ENCODE measurements at regions not wholly inside any gene's neighbourhood (a gene's known extent, or its start where the extent isn't known, plus 50 kb on each side); places are given as distances from the start of the nearest gene placed in this dataset.

DNA sequence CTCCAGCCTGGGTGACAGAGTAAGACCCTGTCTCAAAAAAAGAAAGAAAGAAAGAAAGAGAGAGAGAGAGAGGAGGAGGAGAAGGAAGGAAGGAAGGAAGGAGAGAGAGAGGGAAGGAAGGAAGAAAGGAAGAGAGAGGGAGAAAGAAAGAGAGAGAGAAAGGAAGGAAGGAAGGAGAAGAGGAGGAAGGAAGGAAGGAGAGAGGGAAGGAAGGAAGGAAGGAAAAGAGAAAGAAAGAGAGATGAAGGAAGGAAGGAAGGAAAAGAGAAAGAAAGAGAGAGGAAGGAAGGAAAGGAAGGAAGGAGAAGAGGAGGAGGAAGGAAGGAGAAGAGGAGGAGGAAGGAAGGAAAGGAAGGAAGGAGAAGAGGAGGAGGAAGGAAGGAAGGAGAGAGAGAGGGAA, 82.2 kb upstream of the ATP1B1 start:
- TF ChIP-seq GATA1 (IDR thresholded peaks at IDR 0.05; ENCODE audit: low read depth, low read length) = no peak
- TF ChIP-seq POLR2A (IDR thresholded peaks at IDR 0.05; ENCODE audit: low read length) = no peak
- no peak for DNase-seq

DNA sequence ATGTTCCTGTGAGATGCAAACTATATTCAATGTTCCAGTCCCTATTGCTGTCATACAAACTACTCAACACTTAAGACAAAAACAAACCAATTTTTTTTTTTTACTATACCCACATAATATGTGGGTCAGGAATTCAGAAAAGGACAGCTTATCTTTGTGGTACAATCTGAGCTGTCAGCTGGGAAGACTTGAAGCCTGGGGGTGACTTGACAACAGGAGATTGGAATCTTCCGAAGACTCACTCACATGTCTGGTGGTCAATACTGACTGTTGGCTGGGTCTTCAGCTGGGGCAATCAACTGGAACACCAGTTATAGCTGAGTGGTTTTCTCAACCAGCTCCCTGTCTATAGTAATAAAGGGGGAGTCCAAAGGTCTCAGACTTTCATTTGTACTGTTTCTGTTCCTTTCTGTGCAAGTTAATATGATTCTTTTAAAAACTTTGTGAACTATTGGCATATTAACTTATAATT, 81.7 kb upstream of the ATP1B1 start:
- TF ChIP-seq GATA1 (IDR thresholded peaks at IDR 0.05; ENCODE audit: low read depth, low read length) (no peak), POLR2A (IDR thresholded peaks at IDR 0.05; ENCODE audit: low read length) (no peak)
- peak in 1 of 2 experiments; percentile 18 for DNase-seq

DNA sequence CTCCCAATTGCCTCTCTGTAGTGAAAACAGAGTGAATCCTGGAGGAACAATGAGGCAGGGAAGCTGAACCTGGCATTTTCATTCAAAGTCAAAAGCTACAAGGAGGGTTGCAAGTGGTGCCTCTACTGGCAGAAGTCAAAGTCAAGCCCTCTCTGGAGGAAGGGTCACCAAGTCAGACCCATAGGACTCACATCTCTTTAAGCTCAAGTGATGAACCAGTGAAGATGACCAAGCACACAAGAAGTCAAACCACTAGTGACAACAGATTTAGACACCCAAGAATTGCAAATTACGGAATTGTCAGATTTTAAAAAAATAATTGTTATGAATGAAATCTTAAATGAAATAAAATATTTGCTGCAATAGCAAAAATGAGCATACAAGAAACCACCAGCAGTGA, 81.1 kb upstream of the ATP1B1 start:
- no peak for TF ChIP-seq GATA1 (IDR thresholded peaks at IDR 0.05; ENCODE audit: low read depth, low read length)
- no peak for TF ChIP-seq POLR2A (IDR thresholded peaks at IDR 0.05; ENCODE audit: low read length)
- no peak for DNase-seq

DNA sequence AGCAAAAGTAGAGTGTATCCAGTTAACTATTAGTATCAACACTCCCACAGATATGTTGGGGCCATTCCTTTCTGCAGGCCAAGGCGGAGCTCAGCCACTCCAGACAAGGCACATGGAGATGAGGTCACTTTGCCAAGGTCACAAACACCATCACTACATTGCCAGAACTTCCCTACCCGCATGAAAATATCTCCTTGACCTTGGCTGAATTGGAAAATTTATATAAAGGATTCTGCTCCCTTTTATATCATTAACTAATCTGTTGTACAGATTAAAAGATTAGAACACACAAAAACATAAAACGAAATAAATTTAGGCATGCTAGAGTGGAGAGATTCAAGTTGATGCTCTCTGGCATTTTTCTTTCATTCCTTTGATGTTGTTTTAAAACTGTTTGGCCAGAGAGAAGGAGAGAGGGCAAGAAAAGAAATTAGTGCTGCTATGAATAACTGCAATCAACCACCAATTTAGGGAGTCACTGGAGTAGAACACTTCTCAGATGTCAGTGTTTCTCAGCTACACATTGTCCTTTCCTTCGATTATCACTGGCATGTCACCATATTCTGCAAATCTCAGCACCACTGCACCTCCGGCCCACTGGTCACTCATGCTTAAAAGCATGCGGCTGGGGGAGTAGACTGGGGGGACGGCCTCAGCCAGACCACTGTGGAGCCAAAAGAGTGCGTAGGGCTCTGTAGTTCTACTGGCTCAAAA, 78.7 kb upstream of the ATP1B1 start:
- no peak for DNase-seq
- no peak for TF ChIP-seq GATA1 (IDR thresholded peaks at IDR 0.05; ENCODE audit: low read depth, low read length)
- TF ChIP-seq POLR2A (IDR thresholded peaks at IDR 0.05; ENCODE audit: low read length) = no peak

DNA sequence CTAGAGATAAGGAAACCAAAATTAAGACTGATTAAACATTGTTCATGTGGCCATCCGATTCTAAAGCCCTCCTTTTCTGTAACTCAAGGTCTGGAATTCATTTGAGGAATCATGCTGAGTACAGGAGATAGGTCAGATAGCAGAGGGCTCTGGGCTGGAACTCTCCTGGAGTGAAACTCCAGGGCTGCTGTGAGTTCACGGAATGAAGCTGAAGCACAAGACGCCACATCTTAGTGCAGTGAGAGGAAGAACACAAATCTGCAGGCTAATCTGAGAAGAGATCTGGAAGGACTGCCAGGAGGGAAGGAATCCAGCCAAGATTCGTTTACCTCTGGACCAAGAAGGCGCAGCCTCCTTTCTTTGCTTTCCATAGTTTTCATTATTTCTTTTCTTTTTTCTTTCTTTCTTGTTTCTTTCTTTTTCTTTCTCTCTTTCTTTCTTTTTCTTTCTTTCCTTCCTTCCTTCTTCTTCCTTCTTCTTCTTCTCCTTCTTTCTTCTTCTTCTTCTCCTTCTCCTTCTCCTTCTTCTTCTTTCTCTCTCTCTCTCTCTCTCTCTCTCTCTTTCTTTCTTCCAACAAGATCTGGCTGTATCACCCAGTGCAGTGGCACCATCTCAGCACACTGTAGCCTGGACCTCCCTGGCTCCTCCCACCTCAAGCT, 74.8 kb upstream of the ATP1B1 start:
- TF ChIP-seq GATA1 (IDR thresholded peaks at IDR 0.05; ENCODE audit: low read depth, low read length) (no peak), POLR2A (IDR thresholded peaks at IDR 0.05; ENCODE audit: low read length) (no peak)

DNA sequence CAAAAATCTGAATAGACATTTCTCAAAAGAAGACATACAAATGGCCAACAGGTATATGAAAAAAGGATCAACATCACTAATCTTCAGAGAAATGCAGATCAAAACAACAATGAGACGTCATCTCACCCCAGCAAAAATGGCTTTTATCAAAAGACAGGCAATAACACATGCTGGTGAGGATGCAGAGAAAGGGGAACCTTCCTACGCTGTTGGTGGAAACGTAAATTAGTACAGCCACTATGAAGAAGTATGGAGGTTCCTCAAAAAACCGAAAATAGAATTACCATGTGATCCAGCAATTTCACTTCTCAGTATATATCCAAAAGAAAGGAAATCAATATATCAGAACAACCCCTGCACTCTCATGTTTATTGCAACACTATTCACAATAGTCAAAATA, 65.1 kb upstream of the ATP1B1 start:
- DNase-seq = no peak
- no peak for TF ChIP-seq POLR2A (IDR thresholded peaks at IDR 0.05; ENCODE audit: low read length)
- no peak for TF ChIP-seq GATA1 (IDR thresholded peaks at IDR 0.05; ENCODE audit: low read depth, low read length)

More for the DNA sequence above, 74.8 kb upstream of the ATP1B1 start:
- DNase-seq = no peak

DNA sequence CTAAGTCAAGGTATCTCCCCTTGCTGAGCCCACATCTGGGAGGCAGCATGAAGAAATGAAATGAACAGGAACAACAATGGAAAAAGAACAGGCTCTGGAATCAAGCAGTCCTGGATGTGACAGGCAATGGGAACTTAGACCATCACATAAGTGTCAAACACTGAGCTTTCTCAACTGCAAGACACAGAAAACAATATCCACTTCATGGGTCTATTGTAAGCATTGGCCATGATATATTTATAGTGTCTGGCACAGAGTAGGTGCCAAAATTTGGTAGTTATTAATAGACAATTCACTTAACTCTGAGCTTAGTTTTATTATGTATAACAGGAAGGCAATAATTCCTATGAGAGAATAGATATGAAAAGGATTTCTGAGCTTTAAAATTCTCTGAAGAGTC, 64.1 kb upstream of the ATP1B1 start:
- DNase-seq = no peak
- TF ChIP-seq GATA1 (IDR thresholded peaks at IDR 0.05; ENCODE audit: low read depth, low read length) (no peak), POLR2A (IDR thresholded peaks at IDR 0.05; ENCODE audit: low read length) (no peak)

DNA sequence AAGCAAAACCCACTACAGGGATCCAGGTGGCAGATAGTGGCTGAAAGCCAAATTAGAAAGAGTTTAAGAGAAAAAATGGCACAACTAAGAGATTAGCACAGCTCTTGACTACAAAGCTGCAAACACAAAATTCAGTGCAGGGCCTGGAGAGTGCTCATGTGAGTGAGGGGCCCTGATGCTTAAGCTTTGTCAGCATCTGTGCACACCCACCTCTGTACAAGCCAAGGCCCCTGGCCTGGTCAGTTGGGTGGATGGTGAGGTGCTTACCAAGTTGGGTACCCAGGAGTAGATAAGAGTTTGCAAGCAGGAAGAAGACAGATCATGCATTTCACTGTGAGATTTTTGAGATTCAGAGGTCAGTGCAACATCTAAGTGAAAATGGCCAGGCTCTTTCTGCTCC, 62.7 kb upstream of the ATP1B1 start:
- no peak for DNase-seq
- TF ChIP-seq POLR2A (IDR thresholded peaks at IDR 0.05; ENCODE audit: low read length) (no peak), GATA1 (IDR thresholded peaks at IDR 0.05; ENCODE audit: low read depth, low read length) (no peak)

DNA sequence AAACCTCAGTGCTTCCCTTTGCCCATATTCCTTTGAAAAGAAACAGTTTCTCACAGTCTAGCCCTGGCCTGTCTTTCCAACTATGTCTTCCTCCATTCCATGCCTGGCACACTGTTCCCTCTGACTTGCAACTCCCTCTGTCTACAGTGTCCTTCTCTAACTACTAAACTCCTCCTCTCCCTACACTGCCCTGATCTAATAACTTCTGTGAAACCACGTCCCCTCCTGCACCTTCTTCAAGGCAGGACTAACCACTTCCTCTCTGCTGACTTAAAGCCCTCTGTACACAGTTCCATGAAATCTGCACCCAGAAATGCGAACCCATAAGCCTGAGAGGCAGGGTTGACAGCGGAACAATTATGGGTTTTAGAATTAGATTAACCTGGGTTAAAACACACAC, 62.2 kb upstream of the ATP1B1 start:
- no peak for TF ChIP-seq GATA1 (IDR thresholded peaks at IDR 0.05; ENCODE audit: low read depth, low read length)
- TF ChIP-seq POLR2A (IDR thresholded peaks at IDR 0.05; ENCODE audit: low read length) = no peak
- DNase-seq = no peak

DNA sequence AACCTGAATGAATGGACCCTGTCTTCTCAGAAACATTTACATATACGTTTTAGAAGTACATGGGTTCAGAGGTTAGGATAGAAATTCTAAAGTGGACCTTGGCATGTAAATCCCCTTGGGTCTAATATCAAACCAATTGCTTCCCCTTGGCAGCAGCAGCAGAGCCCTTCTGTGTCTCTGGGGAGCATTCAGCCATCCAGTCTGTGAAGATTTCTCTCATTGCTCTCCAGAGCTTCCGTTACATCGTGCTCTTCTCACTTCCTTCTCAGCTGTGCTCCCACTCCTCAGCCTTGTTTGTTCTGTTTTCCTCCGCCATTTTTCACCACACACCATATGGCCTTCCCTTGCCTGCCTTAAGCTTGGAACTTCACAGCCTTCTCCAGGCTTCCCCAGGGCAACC, 61.5 kb upstream of the ATP1B1 start:
- no peak for DNase-seq
- TF ChIP-seq GATA1 (IDR thresholded peaks at IDR 0.05; ENCODE audit: low read depth, low read length) = no peak
- no peak for TF ChIP-seq POLR2A (IDR thresholded peaks at IDR 0.05; ENCODE audit: low read length)

DNA sequence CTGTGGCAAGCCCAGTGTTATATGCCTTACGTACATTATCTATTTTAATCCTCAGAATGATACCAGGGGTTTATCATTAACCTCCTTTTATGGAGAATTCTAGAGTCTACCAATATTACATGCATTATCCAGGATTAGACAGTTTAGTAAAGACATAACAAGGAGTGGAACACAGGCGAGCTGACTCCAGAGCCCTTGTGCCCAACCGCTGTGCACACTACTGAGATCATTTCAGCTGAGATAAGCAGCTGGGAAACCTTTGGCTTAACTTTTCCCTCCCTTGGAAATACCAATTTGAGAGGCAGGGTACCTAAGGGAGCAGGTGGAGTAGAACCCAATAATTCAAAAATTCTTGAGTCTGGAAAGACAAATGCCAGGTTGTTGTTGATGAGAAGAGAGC, 59.8 kb upstream of the ATP1B1 start:
- TF ChIP-seq POLR2A (IDR thresholded peaks at IDR 0.05; ENCODE audit: low read length) (no peak), GATA1 (IDR thresholded peaks at IDR 0.05; ENCODE audit: low read depth, low read length) (no peak)
- no peak for DNase-seq

DNA sequence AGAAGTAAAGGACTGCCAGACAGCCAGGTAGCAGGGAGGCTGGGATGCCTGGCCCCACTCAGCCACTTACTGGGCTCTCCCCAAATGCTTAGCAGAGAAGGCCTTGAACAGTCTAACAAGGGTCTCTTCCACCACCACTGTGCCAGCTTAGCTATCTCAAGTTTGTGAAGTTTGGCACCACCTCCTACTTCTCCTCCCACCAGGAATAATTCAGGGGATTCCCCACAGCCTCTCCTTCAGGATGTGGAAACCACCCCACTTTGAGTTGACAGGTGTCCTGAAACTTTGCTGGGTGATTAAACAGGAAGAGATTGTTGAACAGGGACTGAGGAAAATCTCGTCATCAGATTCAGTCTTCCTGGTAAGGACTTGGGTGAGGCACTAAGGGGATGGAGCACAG, 59.4 kb upstream of the ATP1B1 start:
- DNase-seq = no peak
- no peak for TF ChIP-seq POLR2A (IDR thresholded peaks at IDR 0.05; ENCODE audit: low read length)
- no peak for TF ChIP-seq GATA1 (IDR thresholded peaks at IDR 0.05; ENCODE audit: low read depth, low read length)

DNA sequence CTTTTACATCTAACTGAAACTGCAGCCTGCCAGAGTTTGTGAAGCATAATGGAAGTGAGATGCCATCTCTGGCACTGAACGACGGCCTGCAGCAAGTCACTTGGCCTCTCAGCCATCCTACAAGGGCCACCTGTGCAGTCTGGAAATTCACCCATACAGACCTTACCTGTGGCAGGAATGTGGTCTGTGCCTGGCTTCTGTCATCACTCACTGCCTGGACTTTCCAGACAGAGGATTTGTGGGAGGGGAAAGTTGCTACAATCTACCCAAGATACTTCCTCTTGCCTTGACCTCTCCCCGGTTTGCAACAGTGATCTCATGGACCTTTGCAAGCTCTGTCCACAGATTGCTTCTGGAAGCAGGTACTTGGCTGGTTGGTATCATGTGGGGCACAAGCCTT, 58.4 kb upstream of the ATP1B1 start:
- TF ChIP-seq POLR2A (IDR thresholded peaks at IDR 0.05; ENCODE audit: low read length) (no peak), GATA1 (IDR thresholded peaks at IDR 0.05; ENCODE audit: low read depth, low read length) (no peak)
- DNase-seq = no peak

DNA sequence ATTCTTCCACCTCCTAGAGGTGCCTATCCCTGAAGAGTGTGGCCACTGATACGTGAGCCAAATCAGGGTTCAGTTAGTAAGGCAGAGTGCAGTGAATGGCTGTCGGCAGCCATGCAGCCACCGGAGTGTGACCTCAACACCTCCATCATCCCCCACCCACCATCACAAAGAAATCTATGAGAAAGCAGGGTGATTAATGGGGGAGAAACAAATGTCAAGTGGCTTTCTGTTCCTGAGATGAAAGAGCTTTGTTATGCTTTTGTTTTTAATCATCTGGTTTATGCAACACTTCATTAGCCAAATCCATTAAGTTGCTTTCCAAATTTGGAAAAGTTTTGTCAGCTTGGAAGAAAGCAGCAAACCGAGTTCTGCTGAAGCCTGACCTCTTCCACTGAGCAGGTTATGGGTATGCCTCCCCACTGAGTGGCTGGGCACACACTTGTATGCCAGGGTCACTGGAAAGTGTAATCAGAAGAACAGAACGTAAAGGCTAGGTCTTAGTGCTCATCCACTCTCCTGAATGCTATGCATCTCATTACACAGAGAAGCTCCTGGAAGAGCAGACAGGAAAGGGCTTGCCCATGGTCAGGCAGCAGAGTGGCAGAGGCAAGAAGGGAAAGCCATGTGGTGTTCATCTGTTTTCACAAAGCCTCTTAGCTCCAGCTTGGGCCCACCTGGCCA, 57.1 kb upstream of the ATP1B1 start:
- TF ChIP-seq POLR2A (IDR thresholded peaks at IDR 0.05; ENCODE audit: low read length) (no peak), GATA1 (IDR thresholded peaks at IDR 0.05; ENCODE audit: low read depth, low read length) (no peak)
- no peak for DNase-seq
